ENCODE measurements at regions not wholly inside any gene's neighbourhood (a gene's known extent, or its start where the extent isn't known, plus 50 kb on each side); places are given as distances from the start of the nearest gene placed in this dataset.
"Not testable (repeated sequence)": the region's sequence is repeated elsewhere in the genome, so short reads cannot be mapped to it uniquely, and the experiment has no call there.

- no peaks in the 10 kb centered on the region for H3K4me1 ChIP-seq
- WGBS, 2 donors: 89 to 91% methylated on average over 5 of the region's 5 CpGs
- no peaks in the 10 kb centered on the region for H3K27me3 ChIP-seq
- no peak for DNase-seq
- no peaks in the 10 kb centered on the region for H3K9me3 ChIP-seq
- no peak for TF ChIP-seq POLR2A (IDR thresholded peaks at IDR 0.05)
- no peak for TF ChIP-seq CTCF (IDR thresholded peaks at IDR 0.05)
- H3K36me3 ChIP-seq (ENCODE audit: low read depth, missing control alignments): no peaks in the 10 kb centered on the region
- no peak overlapping the region for H3K4me3 ChIP-seq
- intact Hi-C loops (cut with DNase I; ENCODE audit: low total_unique reads): no loop called here
- no peak overlapping the region for H3K27ac ChIP-seq
These were observed 432.5 kb upstream of the TENM3 start for GRCh38 chr4:181810711-181811110.

- H3K4me1 ChIP-seq; DNase-seq; H3K27ac ChIP-seq; intact Hi-C loops (cut with DNase I; ENCODE audit: low total_unique reads); H3K36me3 ChIP-seq (ENCODE audit: low read depth, missing control alignments); H3K4me3 ChIP-seq; H3K9me3 ChIP-seq; H3K27me3 ChIP-seq: not testable (repeated sequence)
- 89 to 93% methylated on average over 5 of the region's 5 CpGs for WGBS, 2 donors
These were observed 431.7 kb upstream of the TENM3 start for GRCh38 chr4:181811550-181811949.

GRCh38 chr4:181819946-181820345 lies 423.3 kb upstream of the TENM3 start:
- TF ChIP-seq POLR2A (IDR thresholded peaks at IDR 0.05): no peak
- TF ChIP-seq CTCF (IDR thresholded peaks at IDR 0.05): no peak
- Histone ChIP-seq H3K4me3 (no peak overlapping the region), H3K27ac (no peak overlapping the region), H3K27me3 (no peaks in the 10 kb centered on the region), H3K36me3 (ENCODE audit: low read depth, missing control alignments) (no peaks in the 10 kb centered on the region), H3K9me3 (no peaks in the 10 kb centered on the region), H3K4me1 (no peaks in the 10 kb centered on the region)
- intact Hi-C loops (cut with DNase I; ENCODE audit: low total_unique reads): no loop called here
- DNase-seq: no peak
- 80 to 83% methylated on average over 2 of the region's 2 CpGs for WGBS, 2 donors

- Histone ChIP-seq H3K27me3 (no peaks in the 10 kb centered on the region), H3K4me1 (no peaks in the 10 kb centered on the region), H3K9me3 (no peaks in the 10 kb centered on the region), H3K36me3 (ENCODE audit: low read depth, missing control alignments) (no peaks in the 10 kb centered on the region), H3K4me3 (no peak overlapping the region), H3K27ac (no peak overlapping the region)
- TF ChIP-seq POLR2A (IDR thresholded peaks at IDR 0.05) (no peak), CTCF (IDR thresholded peaks at IDR 0.05) (no peak)
- intact Hi-C loops (cut with DNase I; ENCODE audit: low total_unique reads): no loop called here
- WGBS, 2 donors: 75 to 76% methylated on average over 5 of the region's 5 CpGs
- no peak for DNase-seq
These were observed 422.6 kb upstream of the TENM3 start for GRCh38 chr4:181820553-181820952.

GRCh38 chr4:181821039-181822004 lies 421.9 kb upstream of the TENM3 start:
- Histone ChIP-seq H3K36me3 (ENCODE audit: low read depth, missing control alignments) (no peaks in the 10 kb centered on the region), H3K27ac (no peak overlapping the region), H3K4me1 (no peaks in the 10 kb centered on the region), H3K4me3 (no peak overlapping the region), H3K27me3 (no peaks in the 10 kb centered on the region), H3K9me3 (no peaks in the 10 kb centered on the region)
- TF ChIP-seq POLR2A (IDR thresholded peaks at IDR 0.05): no peak
- no peak for DNase-seq
- 77 to 78% methylated on average over 11 of the region's 11 CpGs for WGBS, 2 donors
- intact Hi-C loops (cut with DNase I; ENCODE audit: low total_unique reads): no loop called here

GRCh38 chr4:181822005-181822375 lies 421.2 kb upstream of the TENM3 start:
- TF ChIP-seq POLR2A (IDR thresholded peaks at IDR 0.05): no peak
- TF ChIP-seq CTCF (IDR thresholded peaks at IDR 0.05): no peak
- H3K9me3 ChIP-seq: no peaks in the 10 kb centered on the region

More at GRCh38 chr4:181822005-181822375, 421.2 kb upstream of the TENM3 start:
- no peak for DNase-seq
- no peaks in the 10 kb centered on the region for H3K4me1 ChIP-seq
- H3K4me3 ChIP-seq: no peak overlapping the region
- intact Hi-C loops (cut with DNase I; ENCODE audit: low total_unique reads): no loop called here
- no peaks in the 10 kb centered on the region for H3K27me3 ChIP-seq
- H3K27ac ChIP-seq: no peak overlapping the region
- no peaks in the 10 kb centered on the region for H3K36me3 ChIP-seq (ENCODE audit: low read depth, missing control alignments)
